GM12878 (cell line): ENCODE measurements at regions not wholly inside any gene's neighbourhood (a gene's known extent, or its start where the extent isn't known, plus 50 kb on each side); places are given as distances from the start of the nearest gene placed in this dataset.

ENCODE experiments used
- ASH2L ChIP-seq: fragments of 300-600, 200-600 bp; sonication (generic); IDR thresholded peaks from 2 replicates; pipeline ENCODE4 v1.6.1; 2017; ENCODE audit warnings: low read depth, mild to moderate bottlenecking, borderline replicate concordance
- CTCF ChIP-seq, 3 experiments: IDR thresholded peaks in 2 of 3; conservative IDR thresholded peaks in 1 of 3; 2 replicates each; pipeline ENCODE4 v1.5.1; 2011; ENCODE audit warnings: low read depth in 3 of 3, low read length in 3 of 3, mild to moderate bottlenecking in 3 of 3, control low read depth in 2 of 3, moderate library complexity in 2 of 3, inconsistent platforms in 1 of 3, mixed read lengths in 1 of 3; ENCODE audit not compliant: control insufficient read depth in 2 of 3, insufficient read depth in 1 of 3; ENCODE audit errors: extremely low read depth in 1 of 3
- ESRRA ChIP-seq: IDR thresholded peaks from 2 replicates; pipeline ENCODE4 v1.6.1; 2012; ENCODE audit warnings: mild to moderate bottlenecking, low read length, improper control_type of control experiment
- KDM1A ChIP-seq: fragments of 200-600 bp; sonication (generic); IDR thresholded peaks from 2 replicates; pipeline ENCODE4 v1.6.1; 2016; ENCODE audit warnings: borderline replicate concordance
- MLLT1 ChIP-seq: fragments of 450-650 bp; IDR thresholded peaks from 2 replicates; pipeline ENCODE4 v1.6.1; 2016; ENCODE audit warnings: mild to moderate bottlenecking
- MYC ChIP-seq: IDR thresholded peaks from 2 replicates; pipeline ENCODE4 v1.6.1; 2011; ENCODE audit warnings: mild to moderate bottlenecking, low read length, moderate library complexity, inconsistent platforms; ENCODE audit not compliant: insufficient read depth, insufficient replicate concordance, insufficient read length, severe bottlenecking

GRCh38 chr2:144242311-144242710 lies 277.6 kb downstream of the ZEB2 start:
- no peak for TF ChIP-seq MLLT1
- no peak for TF ChIP-seq CTCF (IDR thresholded peaks at IDR 0.05 in 2 of 3, conservative IDR thresholded peaks at IDR 0.05 in 1 of 3; ENCODE audit: control insufficient read depth in 2 of 3, extremely low read depth in 1 of 3, insufficient read depth in 1 of 3, low read depth in 3 of 3, low read length in 3 of 3)
- TF ChIP-seq ASH2L = no peak
- no peak for TF ChIP-seq MYC
- TF ChIP-seq KDM1A = no peak
- TF ChIP-seq ESRRA = no peak
